ENCODE measurements at regions not wholly inside any gene's neighbourhood (a gene's known extent, or its start where the extent isn't known, plus 50 kb on each side); places are given as distances from the start of the nearest gene placed in this dataset.

DNA sequence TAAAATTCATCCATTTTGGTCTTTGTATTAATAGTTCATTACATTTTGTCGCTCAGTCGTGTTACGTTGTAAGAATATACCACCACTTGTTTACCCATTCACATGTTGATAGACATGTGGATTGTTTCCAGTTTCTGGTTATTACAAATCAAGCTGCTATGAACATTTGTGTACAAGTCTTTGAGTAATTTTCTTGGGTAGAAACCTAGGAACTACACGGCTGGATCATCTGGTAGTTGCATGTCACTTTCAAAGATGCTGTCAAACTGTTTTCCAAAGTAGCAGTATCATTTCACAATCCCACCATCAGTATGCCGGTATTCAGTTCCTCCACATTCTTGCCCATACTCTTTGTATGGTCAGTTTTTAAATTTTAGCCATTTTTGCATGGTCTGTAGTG, 98.0 kb downstream of the GASK1B start:
- Mint-ChIP-seq H3K36me3 (ENCODE audit: low read depth) (no peaks in the 10 kb centered on the region), H3K27me3 (ENCODE audit: low read depth) (no peaks in the 10 kb centered on the region), H3K27ac (no peak overlapping the region), H3K4me3 (ENCODE audit: low read depth) (no peak overlapping the region), H3K4me1 (ENCODE audit: low read depth) (no peaks in the 10 kb centered on the region), H3K9me3 (no peaks in the 10 kb centered on the region)
- DNase-seq (ENCODE audit: low spot score), result no peak
- intact Hi-C loops (cut with micrococcal nuclease), result no loop called here

- Mint-ChIP-seq H3K4me3 (ENCODE audit: low read depth) (no peak overlapping the region), H3K27me3 (ENCODE audit: low read depth) (no peaks in the 10 kb centered on the region), H3K9me3 (no peaks in the 10 kb centered on the region), H3K36me3 (ENCODE audit: low read depth) (no peaks in the 10 kb centered on the region), H3K27ac (no peak overlapping the region), H3K4me1 (ENCODE audit: low read depth) (no peaks in the 10 kb centered on the region)
- intact Hi-C loops (cut with micrococcal nuclease), result no loop called here
- DNase-seq (ENCODE audit: low spot score), result no peak
Observed at GRCh38 chr4:158071931-158072330, 100.9 kb downstream of the GASK1B start.

DNA sequence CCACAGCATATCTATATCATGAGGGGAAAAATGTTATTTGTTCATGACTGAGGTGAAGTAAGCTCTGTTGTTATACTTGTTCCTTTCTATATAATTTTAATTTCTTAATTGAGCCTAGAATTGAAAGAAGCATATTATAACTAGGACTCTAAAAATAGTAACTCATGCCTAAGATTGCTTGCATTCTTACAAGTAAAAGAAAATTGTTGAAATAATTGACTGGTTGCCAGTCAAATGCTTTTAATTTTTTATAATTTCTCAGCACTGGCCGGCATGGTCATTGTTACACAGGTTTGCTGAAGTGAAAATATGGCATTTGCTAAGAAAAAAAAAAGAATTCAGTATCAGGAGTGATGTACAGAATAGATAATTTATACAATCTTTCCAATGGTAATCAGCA, 104.8 kb downstream of the GASK1B start:
- Mint-ChIP-seq H3K27ac (no peak overlapping the region), H3K36me3 (ENCODE audit: low read depth) (no peaks in the 10 kb centered on the region), H3K4me1 (ENCODE audit: low read depth) (no peaks in the 10 kb centered on the region), H3K9me3 (no peaks in the 10 kb centered on the region), H3K4me3 (ENCODE audit: low read depth) (no peak overlapping the region), H3K27me3 (ENCODE audit: low read depth) (no peaks in the 10 kb centered on the region)
- intact Hi-C loops (cut with micrococcal nuclease), result no loop called here
- no peak for DNase-seq (ENCODE audit: low spot score)

DNA sequence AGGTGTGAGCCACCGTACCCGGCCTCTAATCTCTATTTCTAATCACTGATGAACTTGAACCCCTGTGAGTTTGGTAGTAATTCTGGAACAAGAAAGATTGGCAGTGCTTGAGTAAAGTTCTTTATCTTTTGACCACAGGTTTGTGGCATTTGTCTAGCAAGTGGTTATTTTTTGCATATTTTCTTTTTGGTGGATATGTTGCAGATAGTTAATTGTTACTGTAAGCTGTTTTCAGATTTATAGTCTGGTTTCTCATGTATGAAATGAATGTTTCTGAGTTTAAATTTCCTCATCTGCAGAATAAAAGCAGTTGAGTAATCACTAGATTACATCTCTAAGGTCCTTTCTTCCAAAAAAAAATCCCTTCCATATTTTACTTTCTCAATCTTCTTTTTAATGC, 105.2 kb downstream of the GASK1B start:
- no peaks in the 10 kb centered on the region for H3K4me1 Mint-ChIP-seq (ENCODE audit: low read depth)
- no peak overlapping the region for H3K4me3 Mint-ChIP-seq (ENCODE audit: low read depth)
- H3K36me3 Mint-ChIP-seq (ENCODE audit: low read depth), result no peaks in the 10 kb centered on the region
- no peak overlapping the region for H3K27ac Mint-ChIP-seq
- no peaks in the 10 kb centered on the region for H3K9me3 Mint-ChIP-seq
- no peak for DNase-seq (ENCODE audit: low spot score)
- no peaks in the 10 kb centered on the region for H3K27me3 Mint-ChIP-seq (ENCODE audit: low read depth)
- intact Hi-C loops (cut with micrococcal nuclease), result no loop called here

GRCh38 chr4:158065603-158066002, 107.2 kb downstream of the GASK1B start:
- no peaks in the 10 kb centered on the region for H3K9me3 Mint-ChIP-seq
- no peak for DNase-seq (ENCODE audit: low spot score)
- no peaks in the 10 kb centered on the region for H3K4me1 Mint-ChIP-seq (ENCODE audit: low read depth)
- no peaks in the 10 kb centered on the region for H3K27me3 Mint-ChIP-seq (ENCODE audit: low read depth)
- no peak overlapping the region for H3K4me3 Mint-ChIP-seq (ENCODE audit: low read depth)
- intact Hi-C loops (cut with micrococcal nuclease), result no loop called here
- H3K27ac Mint-ChIP-seq, result no peak overlapping the region
- H3K36me3 Mint-ChIP-seq (ENCODE audit: low read depth), result no peaks in the 10 kb centered on the region

DNA sequence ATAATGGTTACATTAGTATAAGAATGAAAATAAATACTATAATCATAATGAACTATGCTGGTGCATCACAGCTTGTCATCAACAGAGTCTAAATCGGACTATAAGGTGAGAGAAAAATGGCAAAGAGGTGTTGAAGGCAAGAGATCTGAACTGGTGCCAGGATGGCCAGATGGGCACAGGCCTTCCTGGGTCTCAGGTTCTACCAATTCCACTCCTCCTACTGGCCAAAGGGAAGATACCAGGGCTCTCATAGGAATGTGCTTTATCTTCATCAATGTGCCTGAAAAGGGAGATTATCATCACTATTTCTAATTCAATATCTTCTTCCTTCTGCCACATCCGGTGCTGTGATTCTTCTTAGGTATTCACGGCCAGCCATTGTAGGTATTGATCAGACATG, 107.6 kb downstream of the GASK1B start:
- Mint-ChIP-seq H3K4me1 (ENCODE audit: low read depth) (no peaks in the 10 kb centered on the region), H3K27me3 (ENCODE audit: low read depth) (no peaks in the 10 kb centered on the region), H3K27ac (no peak overlapping the region), H3K36me3 (ENCODE audit: low read depth) (no peaks in the 10 kb centered on the region), H3K9me3 (no peaks in the 10 kb centered on the region), H3K4me3 (ENCODE audit: low read depth) (no peak overlapping the region)
- DNase-seq (ENCODE audit: low spot score), result no peak
- intact Hi-C loops (cut with micrococcal nuclease), result no loop called here

DNA sequence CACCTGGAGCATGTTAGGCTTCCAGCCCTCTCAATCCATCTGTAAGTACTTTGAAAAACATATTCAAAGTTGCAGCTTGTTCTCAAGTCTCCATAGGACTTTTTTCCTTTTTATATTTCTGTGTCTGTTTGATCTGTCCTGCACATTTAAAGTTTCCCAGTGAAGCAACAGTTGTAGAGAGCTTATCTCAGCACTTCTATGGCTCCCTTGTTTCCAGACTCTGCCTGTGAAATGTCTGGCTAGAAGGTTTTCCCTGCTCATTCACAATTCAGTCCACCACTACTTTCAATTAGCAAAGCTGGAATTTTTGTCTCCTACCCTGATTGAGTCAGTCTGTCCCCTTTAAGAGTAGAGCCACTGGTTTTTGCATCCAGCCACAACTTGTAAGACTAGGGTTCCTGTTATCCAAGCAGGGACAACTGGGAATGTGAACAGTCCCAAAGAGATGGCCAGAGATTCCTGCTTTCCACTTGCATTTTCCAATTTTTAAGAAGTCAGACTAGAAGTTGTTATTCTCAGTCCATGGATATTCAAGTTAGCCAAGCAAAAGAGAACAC, 116.1 kb downstream of the GASK1B start:
- Mint-ChIP-seq H3K9me3 (no peaks in the 10 kb centered on the region), H3K27me3 (ENCODE audit: low read depth) (no peaks in the 10 kb centered on the region), H3K36me3 (ENCODE audit: low read depth) (no peaks in the 10 kb centered on the region), H3K27ac (no peak overlapping the region), H3K4me3 (ENCODE audit: low read depth) (no peak overlapping the region), H3K4me1 (ENCODE audit: low read depth) (no peaks in the 10 kb centered on the region)
- DNase-seq (ENCODE audit: low spot score), result no peak
- intact Hi-C loops (cut with micrococcal nuclease), result no loop called here

GRCh38 chr4:158055668-158056067, 117.2 kb downstream of the GASK1B start:
- Mint-ChIP-seq H3K4me1 (ENCODE audit: low read depth) (no peaks in the 10 kb centered on the region), H3K27me3 (ENCODE audit: low read depth) (no peaks in the 10 kb centered on the region), H3K4me3 (ENCODE audit: low read depth) (no peak overlapping the region), H3K27ac (no peak overlapping the region), H3K9me3 (no peaks in the 10 kb centered on the region), H3K36me3 (ENCODE audit: low read depth) (no peaks in the 10 kb centered on the region)
- no peak for DNase-seq (ENCODE audit: low spot score)
- intact Hi-C loops (cut with micrococcal nuclease), result no loop called here

GRCh38 chr4:158053801-158054200, 119.0 kb downstream of the GASK1B start:
- H3K4me1 Mint-ChIP-seq (ENCODE audit: low read depth), result no peaks in the 10 kb centered on the region
- H3K27me3 Mint-ChIP-seq (ENCODE audit: low read depth), result no peaks in the 10 kb centered on the region
- intact Hi-C loops (cut with micrococcal nuclease), result no loop called here
- DNase-seq (ENCODE audit: low spot score), result no peak
- no peak overlapping the region for H3K4me3 Mint-ChIP-seq (ENCODE audit: low read depth)
- no peaks in the 10 kb centered on the region for H3K9me3 Mint-ChIP-seq
- H3K27ac Mint-ChIP-seq, result no peak overlapping the region
- no peaks in the 10 kb centered on the region for H3K36me3 Mint-ChIP-seq (ENCODE audit: low read depth)

GRCh38 chr4:158053086-158053485, 119.7 kb downstream of the GASK1B start:
- intact Hi-C loops (cut with micrococcal nuclease), result no loop called here
- Mint-ChIP-seq H3K36me3 (ENCODE audit: low read depth) (no peaks in the 10 kb centered on the region), H3K4me1 (ENCODE audit: low read depth) (no peaks in the 10 kb centered on the region), H3K9me3 (no peaks in the 10 kb centered on the region), H3K4me3 (ENCODE audit: low read depth) (no peak overlapping the region), H3K27ac (no peak overlapping the region), H3K27me3 (ENCODE audit: low read depth) (no peaks in the 10 kb centered on the region)
- no peak for DNase-seq (ENCODE audit: low spot score)

DNA sequence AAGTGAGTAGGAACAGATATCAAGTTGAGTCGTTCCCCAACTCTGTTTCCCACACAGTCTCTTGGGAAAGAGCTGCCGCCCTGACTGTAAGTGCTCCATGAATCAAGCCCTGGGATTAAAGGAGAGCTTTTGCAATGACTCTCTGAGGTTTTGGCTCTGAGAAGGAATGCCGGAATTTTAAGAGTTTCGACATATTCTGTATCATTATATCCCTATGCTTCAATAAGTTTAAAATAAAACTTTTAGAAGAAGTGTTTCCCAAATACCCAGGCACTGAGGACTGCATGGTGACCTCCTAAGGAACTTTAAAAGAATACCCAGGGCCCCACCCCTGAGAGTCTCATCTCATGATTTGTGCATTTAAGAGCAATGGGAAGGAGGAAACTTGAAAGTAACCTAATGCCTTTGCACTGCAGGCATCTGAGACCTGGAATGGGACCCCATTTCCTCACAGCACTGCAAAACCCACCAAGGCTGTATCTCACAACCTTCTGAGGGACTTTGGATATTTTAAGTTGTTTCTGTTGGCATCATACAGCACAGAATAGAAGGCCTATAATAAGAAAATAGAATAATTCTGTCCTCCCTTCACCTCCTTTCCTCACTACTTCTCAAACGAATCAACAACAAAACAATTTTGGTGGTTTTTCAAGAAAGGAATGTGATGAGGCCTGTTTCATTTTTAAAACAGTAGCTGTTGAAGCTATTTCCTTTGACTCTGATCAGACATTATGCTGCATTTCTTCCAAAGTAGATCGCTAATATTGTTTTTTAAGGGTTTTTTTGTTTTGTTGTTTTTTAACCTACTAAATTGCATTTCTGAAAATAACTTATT, 121.2 kb downstream of the GASK1B start:
- no peaks in the 10 kb centered on the region for H3K4me1 Mint-ChIP-seq (ENCODE audit: low read depth)

DNA sequence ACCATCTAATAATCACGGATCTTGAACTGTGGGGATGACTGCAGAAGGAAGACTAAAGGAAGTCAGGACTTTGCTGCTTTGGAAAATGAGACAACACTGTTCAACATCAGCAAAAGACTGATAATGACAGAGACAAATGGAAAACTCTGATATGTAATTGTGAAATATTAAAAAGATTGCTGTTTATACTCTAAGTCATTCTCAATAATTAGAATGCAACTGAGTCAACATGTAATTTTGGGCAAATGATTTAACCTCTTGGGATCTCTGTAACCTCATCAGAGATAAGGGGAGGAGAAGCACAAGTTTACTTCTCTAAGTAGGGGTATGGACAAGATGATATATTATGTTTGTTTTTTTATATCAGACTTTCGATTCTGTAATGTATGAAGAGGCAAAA, 121.9 kb downstream of the GASK1B start:
- no peak overlapping the region for H3K27ac Mint-ChIP-seq
- intact Hi-C loops (cut with micrococcal nuclease), result no loop called here
- H3K36me3 Mint-ChIP-seq (ENCODE audit: low read depth), result no peaks in the 10 kb centered on the region
- no peak for DNase-seq (ENCODE audit: low spot score)
- H3K4me1 Mint-ChIP-seq (ENCODE audit: low read depth), result no peaks in the 10 kb centered on the region
- no peaks in the 10 kb centered on the region for H3K27me3 Mint-ChIP-seq (ENCODE audit: low read depth)
- H3K9me3 Mint-ChIP-seq, result no peaks in the 10 kb centered on the region
- H3K4me3 Mint-ChIP-seq (ENCODE audit: low read depth), result no peak overlapping the region

More for the DNA sequence above, 121.2 kb downstream of the GASK1B start:
- intact Hi-C loops (cut with micrococcal nuclease), result no loop called here
- H3K4me3 Mint-ChIP-seq (ENCODE audit: low read depth), result no peak overlapping the region
- no peak overlapping the region for H3K27ac Mint-ChIP-seq
- H3K9me3 Mint-ChIP-seq, result no peaks in the 10 kb centered on the region
- no peaks in the 10 kb centered on the region for H3K27me3 Mint-ChIP-seq (ENCODE audit: low read depth)
- no peak for DNase-seq (ENCODE audit: low spot score)
- no peaks in the 10 kb centered on the region for H3K36me3 Mint-ChIP-seq (ENCODE audit: low read depth)

- no peaks in the 10 kb centered on the region for H3K9me3 Mint-ChIP-seq
- no peak overlapping the region for H3K27ac Mint-ChIP-seq
- intact Hi-C loops (cut with micrococcal nuclease), result no loop called here
- H3K36me3 Mint-ChIP-seq (ENCODE audit: low read depth), result no peaks in the 10 kb centered on the region
- no peak overlapping the region for H3K4me3 Mint-ChIP-seq (ENCODE audit: low read depth)
- DNase-seq (ENCODE audit: low spot score), result no peak
- H3K27me3 Mint-ChIP-seq (ENCODE audit: low read depth), result no peaks in the 10 kb centered on the region
- H3K4me1 Mint-ChIP-seq (ENCODE audit: low read depth), result no peaks in the 10 kb centered on the region
Observed at GRCh38 chr4:158046345-158046744, 126.5 kb downstream of the GASK1B start.
